Neural cell (in vitro differentiated cells): ENCODE measurements at regions not wholly inside any gene's neighbourhood (a gene's known extent, or its start where the extent isn't known, plus 50 kb on each side); places are given as distances from the start of the nearest gene placed in this dataset.

ENCODE experiments used
- H2AFZ ChIP-seq: fragments of 200-600, 300-800 bp; sonication (generic), shearing (Covaris generic); 2 replicates; pipeline ENCODE4 v1.6.0; 2014; ENCODE audit warnings: low read depth, mild to moderate bottlenecking, antibody characterized with exemption, low read length, moderate library complexity
- H3F3A ChIP-seq: fragments of 200-600 bp; shearing (Covaris generic); 2 replicates; pipeline ENCODE4 v1.6.1; 2016; ENCODE audit warnings: mild to moderate bottlenecking, moderate library complexity, mixed read lengths, antibody characterized with exemption, low read length; ENCODE audit not compliant: insufficient read depth, poor library complexity, severe bottlenecking
- H3K27ac ChIP-seq: fragments of 200-600, 300-800 bp; sonication (generic), shearing (Covaris generic); 2 replicates; pipeline ENCODE4 v1.5.1; 2014; ENCODE audit warnings: mild to moderate bottlenecking, low read length, moderate library complexity
- H3K27me3 ChIP-seq: fragments of 300-800, 200-600 bp; sonication (generic), shearing (Covaris generic); 2 replicates; pipeline ENCODE4 v1.6.0; 2014; ENCODE audit warnings: mild to moderate bottlenecking, low read depth, low read length, moderate library complexity; ENCODE audit not compliant: insufficient read depth
- H3K36me3 ChIP-seq: fragments of 300-800, 200-600 bp; sonication (generic), shearing (Covaris generic); 2 replicates; pipeline ENCODE4 v1.5.1; 2014; ENCODE audit warnings: mild to moderate bottlenecking, antibody characterized with exemption, low read length, moderate library complexity; ENCODE audit not compliant: insufficient read depth
- H3K4me2 ChIP-seq: fragments of 300-800, 200-600 bp; sonication (generic), shearing (Covaris generic); 2 replicates; pipeline ENCODE4 v1.6.0; 2014; ENCODE audit warnings: mild to moderate bottlenecking, low read length
- H3K4me3 ChIP-seq: fragments of 300-800, 200-600 bp; sonication (generic), shearing (Covaris generic); 2 replicates; pipeline ENCODE4 v1.5.1; 2014; ENCODE audit warnings: mild to moderate bottlenecking, low read length, moderate library complexity
- H3K79me2 ChIP-seq: fragments of 200-600 bp; shearing (Covaris generic); replicated peaks from 2 replicates; pipeline ENCODE4 v1.6.0; 2014; ENCODE audit warnings: mild to moderate bottlenecking, low read length, moderate library complexity; ENCODE audit not compliant: insufficient read depth
- H3K9ac ChIP-seq: fragments of 300-800, 200-600 bp; sonication (generic), shearing (Covaris generic); 2 replicates; pipeline ENCODE4 v1.6.1; 2016; ENCODE audit warnings: mild to moderate bottlenecking, low read length, mixed read lengths
- H3K9me2 ChIP-seq: fragments of 200-600 bp; shearing (Covaris generic); 2 replicates; pipeline ENCODE4 v1.6.1; 2016; ENCODE audit warnings: mild to moderate bottlenecking, low read length, mixed read lengths; ENCODE audit not compliant: insufficient read depth
- H3K9me3 ChIP-seq: fragments of 200-600, 300-800 bp; sonication (generic), shearing (Covaris generic); 2 replicates; pipeline ENCODE4 v1.6.1; 2016; ENCODE audit warnings: mild to moderate bottlenecking, mixed run types, low read length, moderate library complexity, mixed read lengths
- H4K20me1 ChIP-seq: fragments of 200-600 bp; shearing (Covaris generic); 2 replicates; pipeline ENCODE4 v1.6.1; 2016; ENCODE audit warnings: mild to moderate bottlenecking, mixed run types; ENCODE audit not compliant: insufficient read depth
- EP300 ChIP-seq: fragments of 450-650 bp; conservative IDR thresholded peaks from 2 replicates; pipeline ENCODE4 v1.6.1; 2014; ENCODE audit warnings: antibody characterized with exemption, mild to moderate bottlenecking, moderate library complexity; ENCODE audit not compliant: poor library complexity, severe bottlenecking
- EZH2 ChIP-seq: fragments of 200-600, 300-800 bp; shearing (Covaris generic), sonication (generic); IDR thresholded peaks from 2 replicates; pipeline ENCODE4 v1.6.1; 2014; ENCODE audit warnings: antibody characterized with exemption, low read length, borderline replicate concordance, mild to moderate bottlenecking; ENCODE audit not compliant: insufficient read depth, poor library complexity, severe bottlenecking
- MXI1 ChIP-seq: fragments of 450-650 bp; conservative IDR thresholded peaks from 2 replicates; pipeline ENCODE4 v1.6.1; 2014; ENCODE audit warnings: antibody characterized with exemption, mild to moderate bottlenecking; ENCODE audit not compliant: poor library complexity, severe bottlenecking
- POLR2AphosphoS5 ChIP-seq: IDR thresholded peaks from 2 replicates; pipeline ENCODE4 v1.6.1; 2012
- RAD21 ChIP-seq: fragments of 450-650 bp; conservative IDR thresholded peaks from 2 replicates; pipeline ENCODE4 v1.6.1; 2014; ENCODE audit warnings: antibody characterized with exemption, mild to moderate bottlenecking, moderate library complexity
- SMC3 ChIP-seq: fragments of 450-650 bp; conservative IDR thresholded peaks from 2 replicates; pipeline ENCODE4 v1.6.1; 2014; ENCODE audit warnings: antibody characterized with exemption, mild to moderate bottlenecking, moderate library complexity; ENCODE audit not compliant: poor library complexity
- TF ChIP-seq, protein P1 (sequence below): IDR thresholded peaks from 2 replicates; pipeline ENCODE4 v1.6.1; 2012; ENCODE audit warnings: borderline replicate concordance

DNA sequence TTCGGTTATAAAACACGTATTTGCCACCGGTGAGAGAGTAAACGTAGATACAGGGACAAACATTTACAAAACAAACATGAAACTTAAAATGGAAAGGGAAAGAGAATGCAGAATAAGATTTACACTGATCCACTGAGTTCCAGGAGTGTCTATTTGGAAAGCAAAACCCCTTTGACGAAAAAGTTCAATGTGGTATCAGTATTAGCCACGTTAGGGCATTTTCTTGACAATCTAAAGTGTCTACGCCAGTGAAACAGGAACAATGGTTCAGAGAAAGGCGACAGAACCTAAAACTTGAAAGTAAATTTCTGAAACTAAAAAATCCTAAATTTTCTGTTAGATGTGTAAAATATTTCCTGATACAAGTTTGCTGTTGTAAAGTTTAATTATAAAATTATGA is 278.5 kb upstream of the TENM3 start:
- Histone ChIP-seq H3K4me2 (no peak overlapping the region), H3K27me3 (no peaks in the 10 kb centered on the region), H3F3A (no peaks in the 10 kb centered on the region), H2AFZ (no peak overlapping the region), H3K9me3 (no peaks in the 10 kb centered on the region), H3K9me2 (no peaks in the 10 kb centered on the region), H3K9ac (no peak overlapping the region), H3K4me3 (no peak overlapping the region), H3K79me2 (no peaks in the 10 kb centered on the region), H3K36me3 (no peaks in the 10 kb centered on the region), H4K20me1 (no peaks in the 10 kb centered on the region), H3K27ac (no peak overlapping the region)
- TF ChIP-seq, protein P1, sequence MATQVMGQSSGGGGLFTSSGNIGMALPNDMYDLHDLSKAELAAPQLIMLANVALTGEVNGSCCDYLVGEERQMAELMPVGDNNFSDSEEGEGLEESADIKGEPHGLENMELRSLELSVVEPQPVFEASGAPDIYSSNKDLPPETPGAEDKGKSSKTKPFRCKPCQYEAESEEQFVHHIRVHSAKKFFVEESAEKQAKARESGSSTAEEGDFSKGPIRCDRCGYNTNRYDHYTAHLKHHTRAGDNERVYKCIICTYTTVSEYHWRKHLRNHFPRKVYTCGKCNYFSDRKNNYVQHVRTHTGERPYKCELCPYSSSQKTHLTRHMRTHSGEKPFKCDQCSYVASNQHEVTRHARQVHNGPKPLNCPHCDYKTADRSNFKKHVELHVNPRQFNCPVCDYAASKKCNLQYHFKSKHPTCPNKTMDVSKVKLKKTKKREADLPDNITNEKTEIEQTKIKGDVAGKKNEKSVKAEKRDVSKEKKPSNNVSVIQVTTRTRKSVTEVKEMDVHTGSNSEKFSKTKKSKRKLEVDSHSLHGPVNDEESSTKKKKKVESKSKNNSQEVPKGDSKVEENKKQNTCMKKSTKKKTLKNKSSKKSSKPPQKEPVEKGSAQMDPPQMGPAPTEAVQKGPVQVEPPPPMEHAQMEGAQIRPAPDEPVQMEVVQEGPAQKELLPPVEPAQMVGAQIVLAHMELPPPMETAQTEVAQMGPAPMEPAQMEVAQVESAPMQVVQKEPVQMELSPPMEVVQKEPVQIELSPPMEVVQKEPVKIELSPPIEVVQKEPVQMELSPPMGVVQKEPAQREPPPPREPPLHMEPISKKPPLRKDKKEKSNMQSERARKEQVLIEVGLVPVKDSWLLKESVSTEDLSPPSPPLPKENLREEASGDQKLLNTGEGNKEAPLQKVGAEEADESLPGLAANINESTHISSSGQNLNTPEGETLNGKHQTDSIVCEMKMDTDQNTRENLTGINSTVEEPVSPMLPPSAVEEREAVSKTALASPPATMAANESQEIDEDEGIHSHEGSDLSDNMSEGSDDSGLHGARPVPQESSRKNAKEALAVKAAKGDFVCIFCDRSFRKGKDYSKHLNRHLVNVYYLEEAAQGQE: no peak
- no peak for TF ChIP-seq EZH2
- TF ChIP-seq EP300: no peak
- no peak for TF ChIP-seq RAD21
- no peak for TF ChIP-seq MXI1

DNA sequence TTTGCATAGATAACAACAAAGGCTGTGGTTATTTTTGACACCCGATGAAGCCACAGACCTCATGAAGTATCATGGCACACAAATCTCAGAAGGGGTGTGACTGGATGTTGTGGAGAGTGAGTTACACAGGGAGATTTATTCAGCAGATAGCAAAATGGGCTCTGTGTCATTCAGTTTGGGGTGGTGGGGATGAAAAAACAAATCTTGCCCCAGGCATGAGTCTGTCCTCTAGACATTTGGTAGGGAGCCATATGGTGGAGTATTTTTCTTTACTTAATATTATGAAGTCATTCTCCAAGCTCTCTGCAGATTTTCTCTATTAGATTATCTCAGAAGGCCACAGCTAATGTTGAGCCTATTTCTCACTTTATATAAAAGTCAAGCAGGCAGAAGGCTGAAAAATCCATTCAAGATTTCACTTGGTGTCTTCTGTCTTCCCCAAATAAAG is 277.1 kb upstream of the TENM3 start:
- no peak overlapping the region for H3K4me2 ChIP-seq
- no peak overlapping the region for H3K4me3 ChIP-seq
- no peak overlapping the region for H2AFZ ChIP-seq
- no peaks in the 10 kb centered on the region for H3K79me2 ChIP-seq
- TF ChIP-seq, protein P1: no peak
- TF ChIP-seq POLR2AphosphoS5: no peak
- TF ChIP-seq SMC3: no peak
- TF ChIP-seq RAD21: no peak
- H4K20me1 ChIP-seq: no peaks in the 10 kb centered on the region
- H3K9ac ChIP-seq: no peak overlapping the region
- no peaks in the 10 kb centered on the region for H3K9me3 ChIP-seq
- no peaks in the 10 kb centered on the region for H3K9me2 ChIP-seq
- no peaks in the 10 kb centered on the region for H3K36me3 ChIP-seq
- no peaks in the 10 kb centered on the region for H3F3A ChIP-seq
- no peak overlapping the region for H3K27ac ChIP-seq
- H3K27me3 ChIP-seq: no peaks in the 10 kb centered on the region
